HCT116 (cell line): ENCODE measurements at regions not wholly inside any gene's neighbourhood (a gene's known extent, or its start where the extent isn't known, plus 50 kb on each side); places are given as distances from the start of the nearest gene placed in this dataset.

Experiments used
- ATAC-seq: fragments of 200-7000 bp; cut with Tn5 transposase; 2 replicates; pipeline ENCODE4 v1.9.1; 2020; ENCODE audit warnings: mild to moderate bottlenecking, moderate library complexity
- BruUV-seq: library from RNA; stranded (reverse); fragments of 400-500 nt; replicated peaks from 2 replicates; lab custom pipeline; 2021; lab: Mats Ljungman, UMichigan
- CTCF ChIA-PET: fragments of 300-600 bp; sonication (Branson Sonifier 250); formaldehyde crosslinking; loops from one replicate; lab custom pipeline; 2021; ENCODE audit warnings: antibody characterized with exemption; lab: Charles Lee
- POLR2A ChIA-PET: fragments of 300-600, 350-600 bp; sonication (Branson Sonifier 250); formaldehyde crosslinking; loops from one replicate; lab custom pipeline; 2021; ENCODE audit warnings: antibody characterized with exemption; lab: Charles Lee
- RAD21 ChIA-PET, 2 experiments: fragments of 300-600 bp; sonication (Branson Sonifier 250); formaldehyde crosslinking; loops; one replicate each; lab custom pipeline; 2023; ENCODE audit warnings: low total read pairs in 2 of 2; ENCODE audit not compliant: uncharacterized antibody in 2 of 2, unreplicated experiment in 2 of 2, low non-redundant PET in 1 of 2; lab: Charles Lee
- DNase-seq: peaks from one replicate; pipeline ENCODE4 v3.0.0-alpha.2; 2010; ENCODE audit warnings: low read depth, low spot score
- H2AFZ ChIP-seq: fragments of 200-600 bp; shearing (Covaris generic), sonication (generic); 2 replicates; pipeline ENCODE4 v1.6.1; 2017; ENCODE audit warnings: low read depth, mixed run types, mixed read lengths, antibody characterized with exemption, low read length; ENCODE audit not compliant: poor library complexity, severe bottlenecking
- H3K27ac ChIP-seq: 2 replicates; pipeline ENCODE4 v1.5.1; 2012; ENCODE audit warnings: low read depth, low read length
- H3K27me3 ChIP-seq: fragments of 200-600 bp; sonication (generic); 2 replicates; pipeline ENCODE4 v1.6.1; 2016; ENCODE audit warnings: mixed run types, low read length, mixed read lengths; ENCODE audit not compliant: insufficient read depth
- H3K36me3 ChIP-seq, 2 experiments: fragments of 200-500 bp in 1 of 2; fragments of 200-600 bp in 1 of 2; sonication (Bioruptor generic) in 1 of 2; sonication (generic) in 1 of 2; 2 replicates each; pipeline versions ENCODE4 v1.5.1 to v1.6.1; 2014 to 2016; ENCODE audit warnings: low read length in 2 of 2, inconsistent platforms in 1 of 2, mixed read lengths in 1 of 2, mixed run types in 1 of 2; ENCODE audit not compliant: insufficient read depth in 2 of 2, control insufficient read depth in 1 of 2
- H3K4me1 ChIP-seq, 2 experiments: fragments of 200-600 bp in 1 of 2; sonication (generic) in 1 of 2; 2 replicates each; pipeline versions ENCODE4 v1.5.1 to v1.6.1; 2012 to 2017; ENCODE audit warnings: low read length in 2 of 2, inconsistent platforms in 1 of 2, mild to moderate bottlenecking in 1 of 2, mixed read lengths in 1 of 2, mixed run types in 1 of 2, moderate library complexity in 1 of 2; ENCODE audit not compliant: insufficient read depth in 2 of 2, control insufficient read depth in 1 of 2
- H3K4me2 ChIP-seq: fragments of 200-600 bp; sonication (generic); 2 replicates; pipeline ENCODE4 v1.6.1; 2017; ENCODE audit warnings: mixed run types, low read length, mixed read lengths
- H3K4me3 ChIP-seq, 2 experiments: fragments of 200-600 bp in 1 of 2; sonication (generic) in 1 of 2; replicated peaks in 1 of 2; 2 replicates each; pipeline ENCODE4 v1.5.1; 2011 to 2016; ENCODE audit warnings: low read length in 2 of 2, control low read depth in 1 of 2, low read depth in 1 of 2, mild to moderate bottlenecking in 1 of 2, mixed read lengths in 1 of 2, mixed run types in 1 of 2
- H3K79me2 ChIP-seq: fragments of 200-600 bp; sonication (generic); 2 replicates; pipeline ENCODE4 v1.6.1; 2017; ENCODE audit warnings: mild to moderate bottlenecking, mixed run types, low read length, moderate library complexity, mixed read lengths; ENCODE audit not compliant: insufficient read depth
- H3K9ac ChIP-seq: fragments of 200-600 bp; sonication (generic); 2 replicates; pipeline ENCODE4 v1.6.1; 2016; ENCODE audit warnings: low read length, mixed read lengths
- H3K9me2 ChIP-seq: fragments of 200-600 bp; sonication (generic), shearing (Covaris generic); 2 replicates; pipeline ENCODE4 v1.6.1; 2017; ENCODE audit warnings: mixed run types, mild to moderate bottlenecking, moderate library complexity; ENCODE audit not compliant: insufficient read depth
- H3K9me3 ChIP-seq, 2 experiments: fragments of 200-500 bp in 1 of 2; fragments of 200-600 bp in 1 of 2; sonication (Bioruptor generic) in 1 of 2; sonication (generic) in 1 of 2; 2 replicates each; pipeline ENCODE4 v1.6.1; 2014 to 2017; ENCODE audit warnings: low read length in 2 of 2, mixed read lengths in 2 of 2, inconsistent platforms in 1 of 2, low read depth in 1 of 2, mild to moderate bottlenecking in 1 of 2, mixed run types in 1 of 2, moderate library complexity in 1 of 2; ENCODE audit not compliant: control insufficient read depth in 1 of 2, insufficient read depth in 1 of 2
- H4K20me1 ChIP-seq: fragments of 200-600 bp; sonication (generic), shearing (Covaris generic); 2 replicates; pipeline ENCODE4 v1.6.1; 2017; ENCODE audit warnings: mixed run types, mild to moderate bottlenecking, moderate library complexity; ENCODE audit not compliant: insufficient read depth
- ATF3 ChIP-seq: IDR thresholded peaks from 2 replicates; pipeline ENCODE4 v1.6.1; 2012
- CEBPB ChIP-seq: IDR thresholded peaks from 2 replicates; pipeline ENCODE4 v1.6.1; 2012; ENCODE audit warnings: low read depth
- EGR1 ChIP-seq: IDR thresholded peaks from 2 replicates; pipeline ENCODE4 v1.6.1; 2012; ENCODE audit warnings: low read depth
- ELF1 ChIP-seq: IDR thresholded peaks from 2 replicates; pipeline ENCODE4 v1.6.1; 2012; ENCODE audit warnings: low read depth, borderline replicate concordance
- EZH2phosphoT487 ChIP-seq: fragments of 200-600 bp; IDR thresholded peaks from 2 replicates; pipeline ENCODE4 v1.6.1; 2018; ENCODE audit warnings: antibody characterized with exemption, borderline replicate concordance
- FOSL1 ChIP-seq: IDR thresholded peaks from 2 replicates; pipeline ENCODE4 v1.6.1; 2012; ENCODE audit warnings: low read depth
- JUND ChIP-seq: IDR thresholded peaks from 2 replicates; pipeline ENCODE4 v1.6.1; 2012
- POLR2AphosphoS5 ChIP-seq: IDR thresholded peaks from 2 replicates; pipeline ENCODE4 v1.6.1; 2011; ENCODE audit warnings: mild to moderate bottlenecking, low read depth, low read length, moderate library complexity
- SIN3A ChIP-seq: IDR thresholded peaks from 2 replicates; pipeline ENCODE4 v1.6.1; 2012; ENCODE audit warnings: low read depth
- SRF ChIP-seq: IDR thresholded peaks from 2 replicates; pipeline ENCODE4 v1.6.1; 2012; ENCODE audit warnings: low read depth
- TCF7L2 ChIP-seq: IDR thresholded peaks from 2 replicates; pipeline ENCODE4 v1.7.0; 2011; ENCODE audit warnings: borderline replicate concordance, inconsistent platforms; ENCODE audit not compliant: insufficient read depth, insufficient read length; ENCODE audit errors: extremely low read depth
- YY1 ChIP-seq: IDR thresholded peaks from 2 replicates; pipeline ENCODE4 v1.6.1; 2011; ENCODE audit warnings: low read length, low read depth, moderate library complexity, mild to moderate bottlenecking; ENCODE audit not compliant: insufficient replicate concordance; ENCODE audit errors: extremely low read depth
- ZNF274 ChIP-seq: fragments of 200-500 bp; sonication (Bioruptor generic); IDR thresholded peaks from 2 replicates; pipeline ENCODE4 v1.6.1; 2014; ENCODE audit warnings: mild to moderate bottlenecking, low read depth, low read length, inconsistent platforms
- intact Hi-C: fragments of 100-400 bp; cut with micrococcal nuclease; formaldehyde crosslinking; loops from 2 replicates; pipeline ENCODE4 v1.10.0; 2022
- TF ChIP-seq, protein P1 (sequence below), 3 experiments: fragments of 200-600 bp in 1 of 3; sonication (generic) in 1 of 3; IDR thresholded peaks in 2 of 3; conservative IDR thresholded peaks in 1 of 3; 2 replicates each; pipeline ENCODE4 v1.5.1; 2012 to 2017; ENCODE audit warnings: low read depth in 2 of 3, low read length in 2 of 3, antibody characterized with exemption in 1 of 3, borderline replicate concordance in 1 of 3, control low read depth in 1 of 3, mild to moderate bottlenecking in 1 of 3, mixed read lengths in 1 of 3, mixed run types in 1 of 3, moderate library complexity in 1 of 3; ENCODE audit not compliant: insufficient read depth in 1 of 3

- CTCF ChIA-PET: no interaction called here
- intact Hi-C loops: loop anchor here (10.0 kb wide), 1 partner anchor 1375 kb away; no protein-coding TSS in a partner anchor
- TF ChIP-seq JUND: no peak
- TF ChIP-seq EZH2phosphoT487: no peak
- TF ChIP-seq ATF3: no peak
- TF ChIP-seq EGR1: no peak
- no peak for TF ChIP-seq ZNF274
- TF ChIP-seq YY1: no peak
- no peak for TF ChIP-seq SRF
- TF ChIP-seq POLR2AphosphoS5: no peak
- TF ChIP-seq FOSL1: no peak
- no peak for TF ChIP-seq CEBPB
- no peak for TF ChIP-seq TCF7L2
- no peak for TF ChIP-seq ELF1
- TF ChIP-seq, protein P1, sequence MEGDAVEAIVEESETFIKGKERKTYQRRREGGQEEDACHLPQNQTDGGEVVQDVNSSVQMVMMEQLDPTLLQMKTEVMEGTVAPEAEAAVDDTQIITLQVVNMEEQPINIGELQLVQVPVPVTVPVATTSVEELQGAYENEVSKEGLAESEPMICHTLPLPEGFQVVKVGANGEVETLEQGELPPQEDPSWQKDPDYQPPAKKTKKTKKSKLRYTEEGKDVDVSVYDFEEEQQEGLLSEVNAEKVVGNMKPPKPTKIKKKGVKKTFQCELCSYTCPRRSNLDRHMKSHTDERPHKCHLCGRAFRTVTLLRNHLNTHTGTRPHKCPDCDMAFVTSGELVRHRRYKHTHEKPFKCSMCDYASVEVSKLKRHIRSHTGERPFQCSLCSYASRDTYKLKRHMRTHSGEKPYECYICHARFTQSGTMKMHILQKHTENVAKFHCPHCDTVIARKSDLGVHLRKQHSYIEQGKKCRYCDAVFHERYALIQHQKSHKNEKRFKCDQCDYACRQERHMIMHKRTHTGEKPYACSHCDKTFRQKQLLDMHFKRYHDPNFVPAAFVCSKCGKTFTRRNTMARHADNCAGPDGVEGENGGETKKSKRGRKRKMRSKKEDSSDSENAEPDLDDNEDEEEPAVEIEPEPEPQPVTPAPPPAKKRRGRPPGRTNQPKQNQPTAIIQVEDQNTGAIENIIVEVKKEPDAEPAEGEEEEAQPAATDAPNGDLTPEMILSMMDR (IDR thresholded peaks at IDR 0.05 in 2 of 3, conservative IDR thresholded peaks at IDR 0.05 in 1 of 3; ENCODE audit: borderline replicate concordance in 1 of 3, insufficient read depth in 1 of 3, low read depth in 2 of 3, low read length in 2 of 3): no peak
- TF ChIP-seq SIN3A: no peak
- Histone ChIP-seq H3K4me2 (no peak overlapping the region), H3K27ac (no peak overlapping the region), H2AFZ (no peak overlapping the region), H3K4me1 (no peaks in the 10 kb centered on the region), H3K9ac (no peak overlapping the region), H4K20me1 (no peaks in the 10 kb centered on the region), H3K9me3 (no peaks in the 10 kb centered on the region), H3K36me3 (no peaks in the 10 kb centered on the region), H3K9me2 (no peaks in the 10 kb centered on the region), H3K27me3 (peaks cover 17% of the 10 kb centered on the region), H3K4me3 (no peak overlapping the region), H3K79me2 (no peaks in the 10 kb centered on the region)
- BruUV-seq: no TSS peak
- RAD21 ChIA-PET: no interaction called here
- DNase-seq: no peak
- no peak for ATAC-seq
- POLR2A ChIA-PET: no interaction called here
These were observed 137.3 kb downstream of the SNAPC1 start for GRCh38 chr14:61899497-61899896.
